ENCODE measurements at regions not wholly inside any gene's neighbourhood (a gene's known extent, or its start where the extent isn't known, plus 50 kb on each side); places are given as distances from the start of the nearest gene placed in this dataset.

GRCh38 chr17:62887437-62887836 lies 78.6 kb upstream of the TANC2 start:
- intact Hi-C loops (cut with DNase I, micrococcal nuclease): no loop called here
- DNase-seq (no peak), ATAC-seq (no peak)

GRCh38 chr17:62884781-62885180 lies 76.7 kb upstream of the MARCHF10 start:
- no peak for DNase-seq
- ATAC-seq: no peak
- intact Hi-C loops (cut with DNase I, micrococcal nuclease): no loop called here

DNA sequence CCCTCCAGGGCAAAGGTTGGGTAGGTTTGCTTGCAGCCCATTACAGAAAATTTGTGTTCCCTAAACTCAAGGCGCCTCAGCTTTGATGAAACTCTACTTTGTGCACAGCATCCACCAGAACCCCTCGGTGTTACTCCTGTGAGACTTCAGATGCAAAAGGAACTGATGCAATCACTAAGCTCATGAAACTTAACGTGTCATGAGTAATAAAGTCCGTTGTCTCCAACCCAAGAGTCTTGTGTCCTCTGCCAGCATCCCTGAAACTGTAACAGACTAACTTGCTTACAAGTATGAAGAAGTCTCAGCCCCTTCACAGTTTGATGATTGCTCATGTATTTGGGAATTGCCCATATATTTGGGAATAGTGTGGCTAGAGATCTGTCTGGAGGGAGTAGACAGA lies 74.8 kb upstream of the MARCHF10 start:
- intact Hi-C loops (cut with DNase I, micrococcal nuclease): no loop called here
- ATAC-seq (no peak), DNase-seq (no peak)

- ATAC-seq (no peak), DNase-seq (no peak)
- intact Hi-C loops (cut with DNase I, micrococcal nuclease): no loop called here
Observed at GRCh38 chr17:62882284-62882683, 74.2 kb upstream of the MARCHF10 start.

DNA sequence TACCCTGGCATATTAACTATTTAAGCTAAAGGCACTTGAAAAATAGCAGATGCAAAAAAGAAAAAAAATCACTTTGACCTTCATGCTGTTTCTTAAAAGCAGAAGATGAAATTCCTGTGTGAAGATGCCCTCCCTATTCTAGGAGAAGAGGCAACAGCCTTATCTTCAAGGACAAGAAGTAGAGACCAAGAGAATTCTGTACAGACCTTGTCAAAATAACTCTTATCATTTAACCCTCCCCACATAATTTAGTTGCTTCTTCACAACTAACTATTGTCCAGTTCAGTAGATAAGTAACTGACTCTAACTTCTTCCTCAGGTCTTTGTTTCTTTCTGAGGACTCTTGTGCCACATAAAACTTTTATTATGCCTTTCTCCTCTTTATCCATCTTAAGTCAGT lies 72.0 kb upstream of the MARCHF10 start:
- ATAC-seq (no peak), DNase-seq (no peak)
- intact Hi-C loops (cut with DNase I, micrococcal nuclease): no loop called here

GRCh38 chr17:62876673-62877405 lies 68.7 kb upstream of the MARCHF10 start:
- intact Hi-C loops (cut with DNase I, micrococcal nuclease): no loop called here
- ATAC-seq (no peak), DNase-seq (no peak)

GRCh38 chr17:62876063-62876462 lies 67.9 kb upstream of the MARCHF10 start:
- ATAC-seq (no peak), DNase-seq (no peak)
- intact Hi-C loops (cut with DNase I, micrococcal nuclease): no loop called here

DNA sequence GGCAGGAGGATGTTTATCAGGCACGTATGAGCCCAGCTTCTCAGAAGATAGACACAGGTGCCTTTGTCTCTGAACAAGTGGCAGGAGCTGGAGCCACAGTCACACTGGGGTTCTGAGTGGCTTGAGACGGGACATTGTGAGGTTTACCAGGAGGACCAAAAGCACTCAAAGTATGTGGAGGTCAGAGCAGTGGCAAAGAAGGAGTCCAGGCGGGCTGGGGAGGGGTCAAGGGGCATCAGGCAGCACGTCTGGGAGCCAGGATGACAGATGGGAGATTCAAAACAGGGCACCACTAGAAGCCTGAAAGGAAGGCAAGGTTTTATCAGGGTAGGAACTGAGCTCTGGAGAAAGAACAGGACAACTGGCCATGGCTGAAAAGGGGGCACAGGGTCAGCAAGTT lies 67.2 kb upstream of the MARCHF10 start:
- intact Hi-C loops (cut with DNase I, micrococcal nuclease): no loop called here

DNA sequence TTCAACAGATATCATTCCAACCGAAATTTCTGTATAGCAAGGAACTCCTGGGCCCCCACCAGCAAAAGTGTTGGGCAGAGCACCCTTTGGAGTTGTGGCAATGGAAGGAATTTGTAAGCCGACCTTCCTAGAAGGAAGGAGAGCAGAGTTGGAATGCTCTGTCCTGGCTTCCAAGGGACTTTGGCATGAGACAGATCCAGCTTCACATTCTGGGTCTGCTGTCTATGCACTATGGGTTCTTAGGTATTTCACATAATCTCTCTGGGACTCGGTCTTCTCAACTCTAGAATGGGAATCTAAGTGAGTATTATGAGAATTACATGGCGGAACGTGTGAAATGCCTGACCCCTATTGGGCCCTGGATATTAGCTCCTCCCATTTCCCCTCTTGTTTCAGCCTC lies 63.2 kb upstream of the MARCHF10 start:
- DNase-seq (no peak), ATAC-seq (no peak)
- intact Hi-C loops (cut with DNase I, micrococcal nuclease): no loop called here

More for the DNA sequence above, 67.2 kb upstream of the MARCHF10 start:
- ATAC-seq: no peak
- DNase-seq: no peak

- no peak for DNase-seq
- ATAC-seq: no peak
- intact Hi-C loops (cut with DNase I, micrococcal nuclease): no loop called here
Observed at GRCh38 chr17:62870552-62870971, 62.4 kb upstream of the MARCHF10 start.

- DNase-seq: no peak
- no peak for ATAC-seq
- intact Hi-C loops (cut with DNase I, micrococcal nuclease): no loop called here
Observed at GRCh38 chr17:62870030-62870541, 62.0 kb upstream of the MARCHF10 start.

DNA sequence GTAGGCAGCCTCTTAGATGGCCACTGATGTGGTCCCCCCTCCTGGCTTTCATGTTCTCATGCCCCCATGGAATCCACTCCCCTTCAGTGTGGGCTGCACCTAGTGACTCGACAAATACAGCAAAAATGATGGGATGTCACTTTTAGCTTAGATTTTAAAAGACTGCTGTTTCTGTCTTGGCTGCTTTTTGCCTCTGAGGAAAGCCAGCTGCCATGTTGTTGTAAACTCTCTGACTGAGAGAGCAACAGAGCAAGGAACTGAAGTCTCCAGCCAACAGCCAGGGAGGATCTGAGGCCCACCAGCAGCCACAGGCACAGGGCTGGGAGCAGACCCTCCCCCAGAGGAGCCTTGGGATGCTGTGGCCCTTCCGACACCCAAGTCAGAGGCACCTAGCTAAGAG lies 60.6 kb upstream of the MARCHF10 start:
- ATAC-seq (no peak), DNase-seq (no peak)
- intact Hi-C loops (cut with DNase I, micrococcal nuclease): no loop called here

GRCh38 chr17:62868008-62868407 lies 59.9 kb upstream of the MARCHF10 start:
- ATAC-seq: no peak

GRCh38 chr17:62867303-62867702 lies 59.2 kb upstream of the MARCHF10 start:
- no peak for DNase-seq
- no peak for ATAC-seq
- intact Hi-C loops (cut with DNase I, micrococcal nuclease): no loop called here

More at GRCh38 chr17:62868008-62868407, 59.9 kb upstream of the MARCHF10 start:
- intact Hi-C loops (cut with DNase I, micrococcal nuclease): no loop called here
- DNase-seq: no peak

DNA sequence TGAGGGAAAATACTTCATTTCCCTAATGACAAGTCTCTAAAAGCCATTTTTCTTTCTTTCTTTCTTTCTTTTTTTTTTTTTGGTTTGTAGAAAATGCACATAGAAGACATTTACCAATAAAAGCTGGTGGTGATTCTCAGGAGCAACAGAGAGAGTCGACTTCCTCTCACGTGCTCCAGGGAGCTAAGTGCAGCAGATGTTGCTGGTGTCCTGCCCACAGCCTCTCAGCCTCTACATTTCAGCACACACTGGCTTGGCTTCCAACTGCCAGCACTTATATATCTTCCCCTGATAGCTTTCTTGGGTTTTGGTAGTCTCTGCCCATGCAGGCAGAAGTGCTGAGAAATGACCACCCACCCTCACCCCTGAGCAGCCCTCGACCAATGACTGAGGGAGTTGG lies 58.4 kb upstream of the MARCHF10 start:
- ATAC-seq: no peak
- intact Hi-C loops (cut with DNase I, micrococcal nuclease): no loop called here

DNA sequence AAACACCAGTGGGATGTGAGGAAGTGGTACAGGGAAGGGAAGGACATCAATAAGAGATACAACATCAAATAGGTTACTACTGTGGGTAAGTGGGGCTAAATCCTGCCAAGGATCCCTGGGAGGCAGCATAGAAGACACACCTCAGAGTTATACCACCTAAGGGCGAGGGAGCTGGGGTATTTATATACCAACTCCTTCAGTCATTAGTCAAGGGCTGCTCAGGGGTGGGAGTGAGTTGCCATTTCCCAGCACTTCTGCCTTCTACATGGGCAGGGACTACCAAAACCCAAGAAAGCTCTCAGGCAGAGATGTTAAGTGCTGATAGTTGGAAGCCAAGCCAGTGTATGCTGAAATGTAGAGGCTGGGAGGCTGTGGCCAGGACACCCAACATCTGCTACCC lies 57.5 kb upstream of the MARCHF10 start:
- intact Hi-C loops (cut with DNase I, micrococcal nuclease): no loop called here
- DNase-seq (no peak), ATAC-seq (no peak)

More for the DNA sequence above, 58.4 kb upstream of the MARCHF10 start:
- no peak for DNase-seq

DNA sequence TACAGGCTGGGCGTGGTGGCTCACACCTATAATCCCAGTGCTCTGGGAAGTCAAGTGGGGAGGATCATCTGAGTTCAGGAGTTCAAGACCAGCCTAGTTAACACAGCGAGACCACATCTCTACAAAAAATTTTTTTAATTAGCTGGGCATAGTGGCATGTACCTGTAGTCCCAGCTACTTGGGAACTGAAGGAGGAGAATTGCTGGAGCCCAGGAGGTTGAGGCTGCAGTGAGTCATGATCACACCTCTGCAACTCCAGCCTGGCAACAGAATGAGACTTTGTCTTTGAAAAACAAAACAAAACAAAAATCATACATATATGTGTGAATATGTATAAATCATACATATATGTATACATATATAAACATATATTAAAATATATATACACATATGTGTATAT lies 54.1 kb upstream of the MARCHF10 start:
- ATAC-seq (no peak), DNase-seq (no peak)

GRCh38 chr17:62860962-62861873 lies 53.1 kb upstream of the MARCHF10 start:
- ATAC-seq (no peak), DNase-seq (no peak)
- intact Hi-C loops (cut with DNase I, micrococcal nuclease): no loop called here

More for the DNA sequence above, 54.1 kb upstream of the MARCHF10 start:
- intact Hi-C loops (cut with DNase I, micrococcal nuclease): no loop called here

DNA sequence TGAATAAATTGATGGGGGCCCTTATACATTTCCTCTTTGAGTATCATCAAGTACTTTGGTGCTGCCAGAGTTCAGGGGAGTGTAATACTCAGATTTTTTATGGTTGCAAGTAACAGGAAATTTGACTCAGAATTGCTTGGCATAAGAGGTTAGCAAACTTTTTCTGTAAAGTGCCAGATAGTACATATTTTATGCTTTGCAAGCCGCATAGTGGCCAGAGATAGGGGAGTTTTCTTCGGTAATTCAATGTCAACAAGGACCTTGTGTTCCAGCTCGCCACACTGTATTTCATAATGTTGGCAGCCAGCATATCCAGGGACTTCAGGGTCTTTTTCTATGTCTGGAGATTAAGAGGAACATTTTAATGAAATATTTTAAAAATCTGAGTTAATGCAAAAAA lies 51.0 kb upstream of the MARCHF10 start:
- ATAC-seq: no peak
- intact Hi-C loops (cut with DNase I, micrococcal nuclease): no loop called here

More for the DNA sequence above, 51.0 kb upstream of the MARCHF10 start:
- no peak for DNase-seq
